GM12891 (cell line): ENCODE measurements at regions not wholly inside any gene's neighbourhood (a gene's known extent, or its start where the extent isn't known, plus 50 kb on each side); places are given as distances from the start of the nearest gene placed in this dataset.

Source experiments
- DNase-seq: peaks from one replicate; pipeline ENCODE4 v3.0.0; 2011; ENCODE audit warnings: low spot score; ENCODE audit not compliant: insufficient read length
- FAIRE-seq: peaks from 2 replicates; lab custom pipeline; 2011; peaks lifted over from hg19 to GRCh38; lab: Jason Lieb, UNC
- PAX5 ChIP-seq: IDR thresholded peaks from 2 replicates; pipeline ENCODE4 v1.6.1; 2011; ENCODE audit warnings: low read length, moderate library complexity, mild to moderate bottlenecking; ENCODE audit not compliant: insufficient read depth, severe bottlenecking
- POLR2A ChIP-seq: IDR thresholded peaks from 2 replicates; pipeline ENCODE4 v1.6.1; 2011; ENCODE audit warnings: low read depth, low read length, control low read depth
- POLR2AphosphoS5 ChIP-seq: IDR thresholded peaks from 2 replicates; pipeline ENCODE4 v1.6.1; 2011; ENCODE audit warnings: low read depth, low read length, control low read depth
- POU2F2 ChIP-seq: IDR thresholded peaks from 2 replicates; pipeline ENCODE4 v1.6.1; 2011; ENCODE audit warnings: low read depth, mild to moderate bottlenecking, control low read depth, low read length, moderate library complexity
- SPI1 ChIP-seq: IDR thresholded peaks from 2 replicates; pipeline ENCODE4 v1.6.1; 2011; ENCODE audit warnings: low read depth, low read length, control low read depth
- TAF1 ChIP-seq: IDR thresholded peaks from 2 replicates; pipeline ENCODE4 v1.6.1; 2011; ENCODE audit warnings: low read depth, low read length, control low read depth

- DNase-seq = no peak
- FAIRE-seq = peak; percentile 26
- TF ChIP-seq TAF1 (no peak), POU2F2 (peak; percentile 60; the same call in 1 of the 2 replicates)
Measured at GRCh38 chr6:137950581-137950980, 83.5 kb downstream of the TNFAIP3 start.

GRCh38 chr6:137951064-137951597 lies 84.1 kb downstream of the TNFAIP3 start:
- DNase-seq (no peak), FAIRE-seq (peak; percentile 81)
- TF ChIP-seq POLR2A = no peak
- TF ChIP-seq SPI1 = peak; percentile 91

- DNase-seq (no peak), FAIRE-seq (no peak)
- no peak for TF ChIP-seq TAF1
- TF ChIP-seq SPI1 = no peak
- TF ChIP-seq POLR2A = no peak
- no peak for TF ChIP-seq POU2F2
- no peak for TF ChIP-seq POLR2AphosphoS5
- no peak for TF ChIP-seq PAX5
Measured at GRCh38 chr6:137952247-137952646, 85.2 kb downstream of the TNFAIP3 start.

- no peak for TF ChIP-seq POLR2AphosphoS5
- TF ChIP-seq SPI1 = no peak
- no peak for TF ChIP-seq TAF1
- no peak for TF ChIP-seq PAX5
- no peak for TF ChIP-seq POLR2A
- no peak for TF ChIP-seq POU2F2
- DNase-seq = no peak
- no peak for FAIRE-seq
Measured at GRCh38 chr6:137953761-137954160, 86.7 kb downstream of the TNFAIP3 start.

- FAIRE-seq (peak; percentile 47), DNase-seq (no peak)
Measured at GRCh38 chr6:137954253-137954652, 87.2 kb downstream of the TNFAIP3 start.

GRCh38 chr6:137956098-137956488 lies 89.0 kb downstream of the TNFAIP3 start:
- no peak for DNase-seq
- TF ChIP-seq PAX5 (no peak), TAF1 (no peak), POU2F2 (no peak), SPI1 (no peak)
- no peak for FAIRE-seq

More at GRCh38 chr6:137954253-137954652, 87.2 kb downstream of the TNFAIP3 start:
- TF ChIP-seq SPI1 (no peak), PAX5 (no peak), POLR2A (no peak), POLR2AphosphoS5 (no peak), TAF1 (no peak), POU2F2 (no peak)

- FAIRE-seq (no peak), DNase-seq (no peak)
- TF ChIP-seq POLR2AphosphoS5 (no peak), TAF1 (no peak), PAX5 (no peak), POLR2A (no peak)
Measured at GRCh38 chr6:137957471-137957870, 90.4 kb downstream of the TNFAIP3 start.

GRCh38 chr6:137958811-137959565 lies 91.9 kb downstream of the TNFAIP3 start:
- DNase-seq (no peak), FAIRE-seq (no peak)
- TF ChIP-seq SPI1 (no peak), PAX5 (no peak), POLR2A (no peak), POLR2AphosphoS5 (no peak), POU2F2 (no peak), TAF1 (no peak)

- TF ChIP-seq POU2F2 (no peak), POLR2A (no peak), TAF1 (no peak), SPI1 (no peak), PAX5 (no peak), POLR2AphosphoS5 (no peak)
- DNase-seq (no peak), FAIRE-seq (no peak)
Measured at GRCh38 chr6:137962725-137963124, 95.7 kb downstream of the TNFAIP3 start.

- TF ChIP-seq TAF1 (no peak), SPI1 (peak; percentile 65)
- DNase-seq (no peak), FAIRE-seq (no peak)
Measured at GRCh38 chr6:137964876-137965275, 97.8 kb downstream of the TNFAIP3 start.
